ENCODE measurements at regions not wholly inside any gene's neighbourhood (a gene's known extent, or its start where the extent isn't known, plus 50 kb on each side); places are given as distances from the start of the nearest gene placed in this dataset.
A peak's percentile ranks its signal among the peaks of the same experiment; 100 is the strongest.

GRCh38 chr19:30651691-30652090 lies 279.5 kb downstream of the ZNF536 start:
- Histone ChIP-seq H3K27me3 (ENCODE audit: control insufficient read depth, insufficient read depth, low read length) (no peaks in the 10 kb centered on the region), H3K4me3 (ENCODE audit: low read depth, low read length) (no peak overlapping the region), H3K36me3 (ENCODE audit: control insufficient read depth, insufficient read depth, low read length) (no peaks in the 10 kb centered on the region)
- no peak for DNase-seq (ENCODE audit: low read depth)
- TF ChIP-seq CTCF (IDR thresholded peaks at IDR 0.05; ENCODE audit: insufficient read depth, low read depth, low read length), result no peak
- ChIA-PET CTCF (interaction anchor here (0.9 to 1.5 kb wide), 5 partner anchors 9 to 921 kb away, joined by 3 to 6 read pairs (median 3); no protein-coding TSS in a partner anchor), POLR2A (no interaction called here)

GRCh38 chr19:30651066-30651465 lies 278.9 kb downstream of the ZNF536 start:
- TF ChIP-seq CTCF (IDR thresholded peaks at IDR 0.05; ENCODE audit: insufficient read depth, low read depth, low read length), result no peak
- ChIA-PET POLR2A (no interaction called here), CTCF (interaction anchor here (1.0 to 1.9 kb wide), 3 partner anchors 15 to 921 kb away, joined by 3 to 6 read pairs (median 6); no protein-coding TSS in a partner anchor)
- no peak for DNase-seq (ENCODE audit: low read depth)
- Histone ChIP-seq H3K27me3 (ENCODE audit: control insufficient read depth, insufficient read depth, low read length) (no peaks in the 10 kb centered on the region), H3K4me3 (ENCODE audit: low read depth, low read length) (no peak overlapping the region), H3K36me3 (ENCODE audit: control insufficient read depth, insufficient read depth, low read length) (no peaks in the 10 kb centered on the region)

GRCh38 chr19:30649934-30650614 lies 277.9 kb downstream of the ZNF536 start:
- CTCF ChIA-PET, result interaction anchor here (0.6 to 1.9 kb wide), 10 partner anchors 8 to 1040 kb away, joined by 3 to 6 read pairs (median 3); no protein-coding TSS in a partner anchor
- H3K27me3 ChIP-seq (ENCODE audit: control insufficient read depth, insufficient read depth, low read length), result no peaks in the 10 kb centered on the region
- no peak for DNase-seq (ENCODE audit: low read depth)
- no peak overlapping the region for H3K4me3 ChIP-seq (ENCODE audit: low read depth, low read length)
- TF ChIP-seq CTCF (IDR thresholded peaks at IDR 0.05; ENCODE audit: insufficient read depth, low read depth, low read length), result peak; percentile 81
- POLR2A ChIA-PET, result no interaction called here
- H3K36me3 ChIP-seq (ENCODE audit: control insufficient read depth, insufficient read depth, low read length), result no peaks in the 10 kb centered on the region

- Histone ChIP-seq H3K4me3 (ENCODE audit: low read depth, low read length) (no peak overlapping the region), H3K36me3 (ENCODE audit: control insufficient read depth, insufficient read depth, low read length) (no peaks in the 10 kb centered on the region), H3K27me3 (ENCODE audit: control insufficient read depth, insufficient read depth, low read length) (no peaks in the 10 kb centered on the region)
- TF ChIP-seq CTCF (IDR thresholded peaks at IDR 0.05; ENCODE audit: insufficient read depth, low read depth, low read length), result no peak
- ChIA-PET POLR2A (no interaction called here), CTCF (interaction anchor here (0.5 to 1.9 kb wide), 8 partner anchors 8 to 1039 kb away, joined by 3 to 6 read pairs (median 4); no protein-coding TSS in a partner anchor)
- DNase-seq (ENCODE audit: low read depth), result no peak
Observed at GRCh38 chr19:30648866-30649862, 277.0 kb downstream of the ZNF536 start.
